GM13977 (cell line): ENCODE measurements at regions not wholly inside any gene's neighbourhood (a gene's known extent, or its start where the extent isn't known, plus 50 kb on each side); places are given as distances from the start of the nearest gene placed in this dataset.

Experiments used
- DNase-seq: peaks from one replicate; pipeline ENCODE4 v3.0.0; 2012; ENCODE audit warnings: low spot score
- in situ Hi-C: fragments of 300-500 bp; cut with MboI; formaldehyde crosslinking; loops from one replicate; pipeline ENCODE4 v1.12.0; 2022; ENCODE audit warnings: low sequenced_read_pairs, low pct_unique_long_range_greater_than_20kb, mixed read lengths, inconsistent platforms; ENCODE audit not compliant: unreplicated experiment
- TF ChIP-seq, protein P1 (sequence below): IDR thresholded peaks from 2 replicates; pipeline ENCODE4 v1.5.1; 2012; ENCODE audit warnings: mild to moderate bottlenecking, control low read depth; ENCODE audit not compliant: insufficient read depth; ENCODE audit errors: extremely low read depth, missing control alignments

DNA sequence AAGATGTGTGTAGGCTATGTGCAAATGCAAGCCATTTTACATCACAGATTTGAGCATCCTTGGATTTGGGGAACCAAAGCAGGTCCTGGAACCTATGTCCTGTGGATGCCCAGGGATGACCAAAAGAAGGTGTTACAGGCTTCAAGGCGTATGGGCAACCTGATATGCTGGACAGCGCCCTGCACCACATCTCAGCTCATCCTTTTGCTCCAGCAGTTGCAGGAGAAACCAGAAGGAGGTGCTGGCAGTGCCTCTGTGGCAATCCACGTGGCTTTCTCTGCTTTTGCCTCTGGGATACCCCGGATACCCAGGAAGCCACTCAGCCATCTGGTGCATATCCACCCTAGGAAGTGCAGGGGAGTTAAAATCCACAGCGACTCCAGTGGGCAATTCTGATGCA lies 110.3 kb upstream of the VSTM2B start:
- no peak for DNase-seq
- TF ChIP-seq, protein P1, sequence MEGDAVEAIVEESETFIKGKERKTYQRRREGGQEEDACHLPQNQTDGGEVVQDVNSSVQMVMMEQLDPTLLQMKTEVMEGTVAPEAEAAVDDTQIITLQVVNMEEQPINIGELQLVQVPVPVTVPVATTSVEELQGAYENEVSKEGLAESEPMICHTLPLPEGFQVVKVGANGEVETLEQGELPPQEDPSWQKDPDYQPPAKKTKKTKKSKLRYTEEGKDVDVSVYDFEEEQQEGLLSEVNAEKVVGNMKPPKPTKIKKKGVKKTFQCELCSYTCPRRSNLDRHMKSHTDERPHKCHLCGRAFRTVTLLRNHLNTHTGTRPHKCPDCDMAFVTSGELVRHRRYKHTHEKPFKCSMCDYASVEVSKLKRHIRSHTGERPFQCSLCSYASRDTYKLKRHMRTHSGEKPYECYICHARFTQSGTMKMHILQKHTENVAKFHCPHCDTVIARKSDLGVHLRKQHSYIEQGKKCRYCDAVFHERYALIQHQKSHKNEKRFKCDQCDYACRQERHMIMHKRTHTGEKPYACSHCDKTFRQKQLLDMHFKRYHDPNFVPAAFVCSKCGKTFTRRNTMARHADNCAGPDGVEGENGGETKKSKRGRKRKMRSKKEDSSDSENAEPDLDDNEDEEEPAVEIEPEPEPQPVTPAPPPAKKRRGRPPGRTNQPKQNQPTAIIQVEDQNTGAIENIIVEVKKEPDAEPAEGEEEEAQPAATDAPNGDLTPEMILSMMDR = no peak
- in situ Hi-C loops = no loop called here

- in situ Hi-C loops = no loop called here
- no peak for DNase-seq
- TF ChIP-seq, protein P1 = no peak
These were observed 108.7 kb upstream of the VSTM2B start for GRCh38 chr19:29417048-29417447.

DNA sequence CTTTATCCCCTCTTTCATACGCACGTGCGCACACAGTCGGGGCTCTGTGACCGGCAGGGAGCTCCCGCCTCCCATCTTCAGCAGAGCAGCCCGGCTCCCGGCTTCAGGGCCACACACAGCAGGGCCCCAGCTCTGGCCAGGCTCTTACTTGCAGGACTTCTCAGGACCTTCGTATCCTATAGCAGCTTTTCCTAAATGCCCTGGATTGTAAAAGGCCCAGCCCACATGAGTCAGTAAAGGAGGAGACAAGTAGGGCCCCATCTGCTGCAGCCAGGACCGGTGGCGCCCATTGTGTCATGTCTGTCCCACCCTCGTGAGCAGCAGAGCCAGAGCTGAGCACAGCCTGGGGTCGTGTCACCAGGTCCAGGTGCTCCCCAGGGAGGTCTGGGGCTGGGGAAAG lies 107.6 kb upstream of the VSTM2B start:
- no peak for DNase-seq
- TF ChIP-seq, protein P1 = no peak
- in situ Hi-C loops = no loop called here

- in situ Hi-C loops = no loop called here
- DNase-seq = no peak
- TF ChIP-seq, protein P1 = no peak
These were observed 105.7 kb upstream of the VSTM2B start for GRCh38 chr19:29420065-29420464.

DNA sequence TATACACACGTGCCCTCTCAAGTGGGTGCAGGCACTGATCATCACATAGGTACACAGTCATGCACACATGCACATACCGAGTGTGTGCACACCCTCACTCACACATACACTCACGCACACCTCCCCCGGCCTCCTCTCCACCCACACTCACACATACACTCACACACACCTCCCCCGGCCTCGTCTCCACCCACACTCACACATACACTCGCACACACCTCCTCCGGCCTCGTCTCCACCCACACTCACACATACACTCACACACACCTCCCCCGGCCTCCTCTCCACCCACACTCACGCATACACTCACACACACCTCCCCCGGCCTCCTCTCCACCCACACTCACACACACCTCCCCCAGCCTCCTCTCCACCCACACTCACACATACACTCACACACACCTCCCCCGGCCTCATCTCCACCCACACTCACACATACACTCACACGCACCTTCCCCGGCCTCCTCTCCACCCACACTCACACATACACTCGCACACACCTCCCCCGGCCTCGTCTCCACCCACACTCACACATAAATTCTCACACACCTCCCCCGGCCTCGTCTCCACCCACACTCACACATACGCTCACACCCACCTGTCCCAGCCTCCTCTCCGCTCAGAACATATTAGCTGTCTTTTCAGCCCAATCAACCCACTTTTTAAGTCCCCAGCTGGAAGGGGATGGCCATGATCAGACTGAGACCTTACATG lies 105.2 kb upstream of the VSTM2B start:
- DNase-seq = no peak
- in situ Hi-C loops = no loop called here
- TF ChIP-seq, protein P1 = no peak

DNA sequence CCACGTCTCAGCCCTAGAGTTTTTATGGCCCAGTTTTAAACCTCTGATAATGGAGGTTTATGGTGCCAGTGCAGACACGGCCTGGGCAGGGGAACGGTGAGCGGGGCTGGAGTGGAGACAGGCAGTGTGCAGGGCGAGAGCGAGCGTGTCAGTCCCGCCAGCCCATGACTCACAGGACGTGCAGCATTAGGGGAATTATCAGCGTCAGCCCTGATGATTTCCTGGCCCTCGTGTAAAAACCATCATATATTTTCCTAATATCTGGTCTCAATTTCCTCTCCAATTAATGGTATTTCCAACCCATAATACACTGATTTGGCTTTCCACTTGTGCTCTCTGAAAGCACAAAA lies 104.6 kb upstream of the VSTM2B start:
- TF ChIP-seq, protein P1 = no peak
- no peak for DNase-seq
- in situ Hi-C loops = no loop called here
